Large intestine (tissue), 3 donors: ENCODE measurements at regions not wholly inside any gene's neighbourhood (a gene's known extent, or its start where the extent isn't known, plus 50 kb on each side); places are given as distances from the start of the nearest gene placed in this dataset.
"Not testable (repeated sequence)": the region's sequence is repeated elsewhere in the genome, so short reads cannot be mapped to it uniquely, and the experiment has no call there.

Source experiments
- DNase-seq, 2 donors: peaks; one replicate each; pipeline versions ENCODE4 v3.0.0 to v3.0.0-alpha.2; 2013
- H3K27ac ChIP-seq: one replicate; pipeline ENCODE4 v1.5.1; 2013; ENCODE audit warnings: low read length
- H3K27me3 ChIP-seq: 2 replicates; pipeline ENCODE4 v1.6.1; 2013; ENCODE audit warnings: low read length; ENCODE audit not compliant: control insufficient read depth, insufficient read depth
- H3K36me3 ChIP-seq: 2 replicates; pipeline ENCODE4 v1.6.1; 2013; ENCODE audit warnings: low read length; ENCODE audit not compliant: control insufficient read depth, insufficient read depth
- H3K4me1 ChIP-seq: one replicate; pipeline ENCODE4 v1.6.1; 2013; ENCODE audit warnings: low read length; ENCODE audit not compliant: control insufficient read depth, insufficient read depth
- H3K4me3 ChIP-seq: one replicate; pipeline ENCODE4 v1.5.1; 2013; ENCODE audit warnings: low read length
- H3K9me3 ChIP-seq: one replicate; pipeline ENCODE4 v1.6.1; 2013; ENCODE audit warnings: mild to moderate bottlenecking, low read depth, low read length, moderate library complexity; ENCODE audit not compliant: control insufficient read depth
- WGBS: methylation state at CpG from one replicate; pipeline ENCODE4 v1.1.5; 2013; ENCODE audit warnings: low lambda C conversion rate; ENCODE audit not compliant: insufficient coverage; 5-methylcytosine and 5-hydroxymethylcytosine counted together

- DNase-seq, H3K36me3 ChIP-seq, H3K27ac ChIP-seq, H3K4me3 ChIP-seq, H3K4me1 ChIP-seq, H3K27me3 ChIP-seq, H3K9me3 ChIP-seq: not testable (repeated sequence)
- WGBS: no CpG with 5 or more reads among the region's 46 CpGs
Observed at GRCh38 chr7:79767876-79768560, 314.6 kb upstream of the MAGI2 start.

DNA sequence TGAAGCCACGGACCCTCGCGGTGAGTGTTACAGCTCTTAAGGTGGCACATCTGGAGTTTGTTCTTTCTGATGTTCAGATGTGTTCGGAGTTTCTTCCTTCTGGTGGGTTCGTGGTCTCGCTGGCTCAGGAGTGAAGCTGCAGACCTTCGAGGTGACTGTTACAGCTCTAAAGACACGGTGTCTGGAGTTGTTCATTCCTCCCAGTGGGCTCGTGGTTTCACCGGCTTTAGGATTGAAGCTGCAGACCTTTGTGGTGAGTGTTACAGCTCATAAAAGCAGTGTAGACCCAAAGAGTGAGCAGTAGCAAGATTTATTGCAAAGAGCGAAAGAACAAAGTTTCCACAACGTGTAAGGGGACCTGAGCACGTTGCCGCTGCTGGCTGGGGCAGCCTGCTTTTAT lies 313.7 kb upstream of the MAGI2 start:
- not testable (repeated sequence) for H3K27me3 ChIP-seq, H3K27ac ChIP-seq, H3K4me3 ChIP-seq, DNase-seq, H3K36me3 ChIP-seq, H3K4me1 ChIP-seq, H3K9me3 ChIP-seq
- no CpG with 5 or more reads among the region's 14 CpGs for WGBS

DNA sequence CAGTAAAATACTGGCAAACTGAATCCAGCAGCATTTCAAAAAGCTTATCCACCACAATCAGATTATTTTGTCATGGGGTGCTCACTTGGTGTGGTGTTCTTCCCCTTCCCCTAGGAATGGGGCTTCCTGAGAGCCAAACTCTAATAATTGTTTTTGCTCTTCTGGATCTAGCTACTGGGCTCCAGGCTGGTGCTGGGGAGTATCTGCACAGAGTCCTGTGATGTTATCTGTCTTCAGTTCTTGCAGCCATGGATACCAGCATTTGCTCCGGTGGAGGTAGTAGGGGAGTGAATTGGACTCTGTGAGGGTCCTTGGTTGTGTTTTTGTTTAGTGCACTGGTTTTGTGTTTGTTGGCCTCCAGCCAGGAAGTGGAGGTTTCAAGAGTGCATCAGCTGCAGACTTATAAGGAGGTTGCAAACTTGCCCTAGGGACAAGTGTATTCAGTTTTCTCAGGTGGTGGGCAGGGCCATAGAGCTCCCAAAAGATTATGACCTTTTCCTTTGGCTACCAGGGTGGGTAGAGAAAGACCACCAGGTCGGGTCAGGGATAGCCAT lies 308.5 kb upstream of the MAGI2 start:
- Histone ChIP-seq H3K36me3 (no peaks in the 10 kb centered on the region), H3K9me3 (no peaks in the 10 kb centered on the region), H3K27me3 (no peaks in the 10 kb centered on the region), H3K27ac (no peak overlapping the region), H3K4me1 (no peaks in the 10 kb centered on the region), H3K4me3 (no peak overlapping the region)
- no peak for DNase-seq
- no CpG with 5 or more reads among the region's 2 CpGs for WGBS

- no CpG with 5 or more reads among the region's 8 CpGs for WGBS
- not testable (repeated sequence) for H3K4me1 ChIP-seq, DNase-seq, H3K9me3 ChIP-seq, H3K27ac ChIP-seq, H3K27me3 ChIP-seq, H3K36me3 ChIP-seq, H3K4me3 ChIP-seq
Observed at GRCh38 chr7:79750941-79751340, 297.5 kb upstream of the MAGI2 start.

DNA sequence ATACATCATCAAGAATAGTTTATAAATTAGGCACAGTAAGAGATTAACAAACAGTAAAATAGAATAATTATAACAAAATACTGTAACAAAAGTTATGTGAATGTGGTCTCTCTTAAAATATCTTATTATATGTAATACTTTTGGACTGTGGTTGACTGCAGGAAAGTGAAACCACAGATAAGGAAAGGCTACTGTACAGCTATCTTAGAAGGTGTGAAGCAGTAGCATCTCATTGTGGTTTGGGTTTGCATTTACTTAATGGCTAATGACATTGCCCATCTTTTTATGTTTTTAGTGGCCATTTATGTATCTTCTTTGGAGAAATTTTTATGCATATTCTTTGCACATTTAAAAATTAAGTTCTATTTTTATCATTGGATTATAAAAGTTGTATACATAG lies 296.4 kb upstream of the MAGI2 start:
- no peak for DNase-seq
- H3K36me3 ChIP-seq: no peaks in the 10 kb centered on the region
- H3K9me3 ChIP-seq: no peaks in the 10 kb centered on the region
- no peaks in the 10 kb centered on the region for H3K4me1 ChIP-seq
- no peaks in the 10 kb centered on the region for H3K27me3 ChIP-seq
- H3K27ac ChIP-seq: no peak overlapping the region
- H3K4me3 ChIP-seq: no peak overlapping the region

DNA sequence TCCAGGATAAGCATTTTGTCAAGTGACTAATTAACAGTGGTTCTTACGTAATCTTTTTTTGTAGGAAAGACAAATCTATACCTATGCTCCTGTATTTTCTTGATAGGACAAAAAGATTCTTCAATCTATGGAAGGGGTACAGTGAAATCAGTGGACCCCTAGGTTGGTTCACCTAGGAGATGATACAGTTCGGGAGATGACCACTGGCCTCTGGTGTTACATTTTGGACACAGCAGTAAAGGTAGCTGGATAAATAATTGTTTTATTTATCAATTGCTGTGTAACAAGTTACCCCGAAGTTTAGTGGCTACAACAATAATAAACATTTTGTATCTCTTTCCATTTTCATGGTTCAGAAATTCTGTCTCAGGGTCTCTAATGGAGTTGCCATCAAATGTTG lies 288.2 kb upstream of the MAGI2 start:
- no peak for DNase-seq
- H3K36me3 ChIP-seq: no peaks in the 10 kb centered on the region
- H3K9me3 ChIP-seq: no peaks in the 10 kb centered on the region
- 0% methylated on average over 1 of the region's 3 CpGs for WGBS
- H3K4me3 ChIP-seq: no peak overlapping the region
- no peak overlapping the region for H3K27ac ChIP-seq
- no peaks in the 10 kb centered on the region for H3K27me3 ChIP-seq
- no peaks in the 10 kb centered on the region for H3K4me1 ChIP-seq

- no peak for DNase-seq
- no peaks in the 10 kb centered on the region for H3K9me3 ChIP-seq
- no peak overlapping the region for H3K27ac ChIP-seq
- no peaks in the 10 kb centered on the region for H3K36me3 ChIP-seq
- no peaks in the 10 kb centered on the region for H3K27me3 ChIP-seq
- H3K4me1 ChIP-seq: no peaks in the 10 kb centered on the region
- H3K4me3 ChIP-seq: no peak overlapping the region
- no CpG with 5 or more reads among the region's 22 CpGs for WGBS
Observed at GRCh38 chr7:79740076-79740475, 286.6 kb upstream of the MAGI2 start.

DNA sequence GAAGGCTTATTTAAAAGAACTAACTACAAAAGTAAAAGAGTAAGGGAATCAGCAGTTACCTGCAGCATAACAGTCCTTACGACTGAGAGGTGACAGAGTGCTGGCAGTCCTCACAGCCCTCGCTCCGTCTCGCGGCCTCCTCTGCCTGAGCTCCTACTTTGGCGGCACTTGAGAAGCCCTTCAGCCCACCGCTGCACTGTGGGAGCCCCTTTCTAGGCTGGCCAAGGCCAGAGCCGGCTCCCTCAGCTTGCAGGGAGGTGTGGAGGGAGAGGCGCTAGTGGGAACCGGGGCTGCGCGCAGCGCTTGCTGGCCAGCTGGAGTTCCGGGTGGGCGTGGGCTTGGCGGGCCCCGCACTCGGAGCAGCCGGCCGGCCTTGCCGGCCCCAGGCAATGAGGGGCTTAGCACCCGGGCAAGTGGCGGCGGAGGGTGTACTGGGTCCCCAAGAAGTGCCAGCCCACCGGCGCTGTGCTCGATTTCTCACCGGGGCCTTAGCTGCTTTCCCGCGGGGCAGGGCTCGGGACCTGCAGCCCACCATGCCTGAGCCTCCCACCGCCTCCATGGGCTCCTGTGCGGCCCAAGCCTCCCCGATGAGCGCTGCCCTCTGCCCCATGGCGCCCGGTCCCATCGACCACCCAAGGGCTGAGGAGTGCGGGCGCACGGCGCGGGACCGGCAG lies 285.7 kb upstream of the MAGI2 start:
- H3K27me3 ChIP-seq, H3K36me3 ChIP-seq, H3K27ac ChIP-seq, H3K4me1 ChIP-seq, H3K4me3 ChIP-seq, H3K9me3 ChIP-seq, DNase-seq: not testable (repeated sequence)
- no CpG with 5 or more reads among the region's 44 CpGs for WGBS

- DNase-seq: no peak
- H3K36me3 ChIP-seq: no peaks in the 10 kb centered on the region
- 94% methylated on average over 3 of the region's 3 CpGs for WGBS
Observed at GRCh38 chr7:79736418-79736817, 283.0 kb upstream of the MAGI2 start.

GRCh38 chr7:79735012-79735411 lies 281.5 kb upstream of the MAGI2 start:
- Histone ChIP-seq H3K27me3 (no peaks in the 10 kb centered on the region), H3K27ac (no peak overlapping the region), H3K4me1 (no peaks in the 10 kb centered on the region), H3K9me3 (no peaks in the 10 kb centered on the region), H3K36me3 (no peaks in the 10 kb centered on the region), H3K4me3 (no peak overlapping the region)
- DNase-seq: no peak
- no CpG with 5 or more reads among the region's 1 CpG for WGBS

More at GRCh38 chr7:79736418-79736817, 283.0 kb upstream of the MAGI2 start:
- H3K4me3 ChIP-seq: no peak overlapping the region
- no peak overlapping the region for H3K27ac ChIP-seq
- no peaks in the 10 kb centered on the region for H3K9me3 ChIP-seq
- H3K27me3 ChIP-seq: no peaks in the 10 kb centered on the region
- H3K4me1 ChIP-seq: no peaks in the 10 kb centered on the region

- H3K27me3 ChIP-seq: no peaks in the 10 kb centered on the region
- no peak overlapping the region for H3K27ac ChIP-seq
- no peaks in the 10 kb centered on the region for H3K9me3 ChIP-seq
- H3K4me3 ChIP-seq: no peak overlapping the region
- H3K36me3 ChIP-seq: no peaks in the 10 kb centered on the region
- no peak for DNase-seq
- H3K4me1 ChIP-seq: no peaks in the 10 kb centered on the region
Observed at GRCh38 chr7:79734181-79734580, 280.7 kb upstream of the MAGI2 start.
